ENCODE measurements at regions not wholly inside any gene's neighbourhood (a gene's known extent, or its start where the extent isn't known, plus 50 kb on each side); places are given as distances from the start of the nearest gene placed in this dataset.

- Histone ChIP-seq H3K9me2 (ENCODE audit: insufficient read depth) (no peaks in the 10 kb centered on the region), H4K20me1 (ENCODE audit: insufficient read depth) (no peaks in the 10 kb centered on the region), H3K79me2 (ENCODE audit: low read depth) (no peaks in the 10 kb centered on the region), H3K27ac (no peak overlapping the region), H3K9me3 (ENCODE audit: insufficient read depth, low read depth) (no peaks in the 10 kb centered on the region), H3K36me3 (ENCODE audit: low read depth) (no peaks in the 10 kb centered on the region), H3K4me2 (no peak overlapping the region), H3K4me3 (no peak overlapping the region), H3K27me3 (ENCODE audit: insufficient read depth, low read depth) (peaks cover 36% of the 10 kb centered on the region), H2AFZ (no peak overlapping the region), H3K4me1 (replicated peaks; ENCODE audit: insufficient read depth) (no peaks in the 10 kb centered on the region), H3F3A (ENCODE audit: insufficient read depth, low read depth) (no peaks in the 10 kb centered on the region)
- TF ChIP-seq CTCF (conservative IDR thresholded peaks at IDR 0.05) (no peak), EZH2 (IDR thresholded peaks at IDR 0.05; ENCODE audit: low read depth) (no peak)
- ChIA-PET CTCF (no interaction called here), POLR2A (ENCODE audit: unreplicated experiment) (no interaction called here)
- intact Hi-C loops (cut with micrococcal nuclease; ENCODE audit: unreplicated experiment), result no loop called here
- no peak for DNase-seq
- BruUV-seq (replicated peaks), result no TSS peak
Measured at GRCh38 chr7:98518159-98518947, 98.7 kb upstream of the NPTX2 start.

GRCh38 chr7:98515201-98515600, 101.9 kb upstream of the NPTX2 start:
- ChIA-PET CTCF (no interaction called here), POLR2A (ENCODE audit: unreplicated experiment) (no interaction called here)
- intact Hi-C loops (cut with micrococcal nuclease; ENCODE audit: unreplicated experiment), result no loop called here
- H3K4me2 ChIP-seq, result no peak overlapping the region
- no peaks in the 10 kb centered on the region for H4K20me1 ChIP-seq (ENCODE audit: insufficient read depth)
- TF ChIP-seq CTCF (conservative IDR thresholded peaks at IDR 0.05) (no peak), EZH2 (IDR thresholded peaks at IDR 0.05; ENCODE audit: low read depth) (no peak)
- no peak overlapping the region for H3K4me3 ChIP-seq
- H3F3A ChIP-seq (ENCODE audit: insufficient read depth, low read depth), result no peaks in the 10 kb centered on the region
- H3K36me3 ChIP-seq (ENCODE audit: low read depth), result no peaks in the 10 kb centered on the region
- no peaks in the 10 kb centered on the region for H3K79me2 ChIP-seq (ENCODE audit: low read depth)
- DNase-seq, result no peak
- H3K9me3 ChIP-seq (ENCODE audit: insufficient read depth, low read depth), result no peaks in the 10 kb centered on the region
- H3K4me1 ChIP-seq (replicated peaks; ENCODE audit: insufficient read depth), result no peaks in the 10 kb centered on the region
- peaks cover 46% of the 10 kb centered on the region for H3K27me3 ChIP-seq (ENCODE audit: insufficient read depth, low read depth)
- no peak overlapping the region for H3K27ac ChIP-seq
- no TSS peak for BruUV-seq (replicated peaks)
- no peaks in the 10 kb centered on the region for H3K9me2 ChIP-seq (ENCODE audit: insufficient read depth)
- H2AFZ ChIP-seq, result no peak overlapping the region

GRCh38 chr7:98514211-98515031, 102.7 kb upstream of the NPTX2 start:
- TF ChIP-seq CTCF (conservative IDR thresholded peaks at IDR 0.05), result no peak
- no peak for TF ChIP-seq EZH2 (IDR thresholded peaks at IDR 0.05; ENCODE audit: low read depth)
- H3K36me3 ChIP-seq (ENCODE audit: low read depth), result no peaks in the 10 kb centered on the region
- no peaks in the 10 kb centered on the region for H3F3A ChIP-seq (ENCODE audit: insufficient read depth, low read depth)
- ChIA-PET CTCF (no interaction called here), POLR2A (ENCODE audit: unreplicated experiment) (no interaction called here)
- H3K4me2 ChIP-seq, result no peak overlapping the region
- BruUV-seq (replicated peaks), result no TSS peak
- intact Hi-C loops (cut with micrococcal nuclease; ENCODE audit: unreplicated experiment), result no loop called here
- peaks cover 54% of the 10 kb centered on the region for H3K27me3 ChIP-seq (ENCODE audit: insufficient read depth, low read depth)
- no peak overlapping the region for H2AFZ ChIP-seq
- H3K27ac ChIP-seq, result no peak overlapping the region
- no peak for DNase-seq
- H3K9me3 ChIP-seq (ENCODE audit: insufficient read depth, low read depth), result no peaks in the 10 kb centered on the region
- no peaks in the 10 kb centered on the region for H4K20me1 ChIP-seq (ENCODE audit: insufficient read depth)
- H3K4me3 ChIP-seq, result no peak overlapping the region
- H3K9me2 ChIP-seq (ENCODE audit: insufficient read depth), result no peaks in the 10 kb centered on the region
- no peaks in the 10 kb centered on the region for H3K79me2 ChIP-seq (ENCODE audit: low read depth)
- no peaks in the 10 kb centered on the region for H3K4me1 ChIP-seq (replicated peaks; ENCODE audit: insufficient read depth)
